NB4 (cell line): ENCODE measurements at regions not wholly inside any gene's neighbourhood (a gene's known extent, or its start where the extent isn't known, plus 50 kb on each side); places are given as distances from the start of the nearest gene placed in this dataset.

ENCODE experiments used
- MAX ChIP-seq: IDR thresholded peaks from 2 replicates; pipeline ENCODE4 v1.6.1; 2011; ENCODE audit warnings: low read depth, low read length
- MYC ChIP-seq: IDR thresholded peaks from 2 replicates; pipeline ENCODE4 v1.6.1; 2011; ENCODE audit warnings: low read depth, low read length
- POLR2A ChIP-seq: IDR thresholded peaks from 2 replicates; pipeline ENCODE4 v1.6.1; 2011; ENCODE audit warnings: mild to moderate bottlenecking; ENCODE audit not compliant: insufficient read length; ENCODE audit errors: extremely low read depth
- TF ChIP-seq, protein P1 (sequence below): IDR thresholded peaks from one replicate; pipeline ENCODE4 v1.5.1; 2012; ENCODE audit warnings: low read depth, low read length

DNA sequence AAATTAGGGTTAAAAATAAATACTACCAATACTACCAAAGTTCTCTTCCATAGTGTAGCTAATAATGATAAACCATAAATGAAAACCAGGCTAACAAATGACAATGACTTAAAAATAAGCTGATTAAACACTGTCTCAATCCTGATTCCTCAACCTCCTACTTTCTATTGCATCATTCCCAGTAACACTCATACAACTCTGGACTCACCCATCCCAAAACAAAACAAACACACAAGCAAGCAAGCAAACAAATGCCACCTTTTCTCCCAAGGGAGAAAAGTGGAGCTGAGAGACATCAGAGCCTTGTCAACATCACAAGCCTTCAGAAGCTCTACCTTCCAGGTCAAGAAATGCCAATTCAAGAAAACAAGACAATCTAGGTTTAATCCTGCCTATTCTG is 620.7 kb downstream of the NYAP2 start:
- TF ChIP-seq POLR2A = no peak
- TF ChIP-seq, protein P1, sequence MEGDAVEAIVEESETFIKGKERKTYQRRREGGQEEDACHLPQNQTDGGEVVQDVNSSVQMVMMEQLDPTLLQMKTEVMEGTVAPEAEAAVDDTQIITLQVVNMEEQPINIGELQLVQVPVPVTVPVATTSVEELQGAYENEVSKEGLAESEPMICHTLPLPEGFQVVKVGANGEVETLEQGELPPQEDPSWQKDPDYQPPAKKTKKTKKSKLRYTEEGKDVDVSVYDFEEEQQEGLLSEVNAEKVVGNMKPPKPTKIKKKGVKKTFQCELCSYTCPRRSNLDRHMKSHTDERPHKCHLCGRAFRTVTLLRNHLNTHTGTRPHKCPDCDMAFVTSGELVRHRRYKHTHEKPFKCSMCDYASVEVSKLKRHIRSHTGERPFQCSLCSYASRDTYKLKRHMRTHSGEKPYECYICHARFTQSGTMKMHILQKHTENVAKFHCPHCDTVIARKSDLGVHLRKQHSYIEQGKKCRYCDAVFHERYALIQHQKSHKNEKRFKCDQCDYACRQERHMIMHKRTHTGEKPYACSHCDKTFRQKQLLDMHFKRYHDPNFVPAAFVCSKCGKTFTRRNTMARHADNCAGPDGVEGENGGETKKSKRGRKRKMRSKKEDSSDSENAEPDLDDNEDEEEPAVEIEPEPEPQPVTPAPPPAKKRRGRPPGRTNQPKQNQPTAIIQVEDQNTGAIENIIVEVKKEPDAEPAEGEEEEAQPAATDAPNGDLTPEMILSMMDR = no peak
- TF ChIP-seq MYC = no peak
- no peak for TF ChIP-seq MAX
